ENCODE measurements at regions not wholly inside any gene's neighbourhood (a gene's known extent, or its start where the extent isn't known, plus 50 kb on each side); places are given as distances from the start of the nearest gene placed in this dataset.

DNA sequence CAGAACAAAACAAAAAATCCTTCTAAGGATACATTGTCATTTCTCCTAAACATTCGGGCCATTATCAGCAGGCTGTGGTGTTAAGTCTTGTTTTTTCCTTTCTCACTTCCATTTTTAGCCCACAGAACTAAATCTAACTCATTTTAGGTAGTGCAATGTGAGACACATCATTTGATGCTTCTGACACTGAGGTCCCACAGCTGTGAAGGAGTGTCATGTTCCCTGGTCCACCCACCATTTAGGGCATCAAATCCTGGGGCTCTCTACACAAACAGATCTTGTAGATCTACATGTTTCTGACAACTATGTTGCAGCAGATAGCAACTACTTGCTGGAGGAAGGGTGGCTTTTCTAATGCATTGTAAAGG is 232.5 kb upstream of the IGFBP3 start:
- TF ChIP-seq, protein P1, sequence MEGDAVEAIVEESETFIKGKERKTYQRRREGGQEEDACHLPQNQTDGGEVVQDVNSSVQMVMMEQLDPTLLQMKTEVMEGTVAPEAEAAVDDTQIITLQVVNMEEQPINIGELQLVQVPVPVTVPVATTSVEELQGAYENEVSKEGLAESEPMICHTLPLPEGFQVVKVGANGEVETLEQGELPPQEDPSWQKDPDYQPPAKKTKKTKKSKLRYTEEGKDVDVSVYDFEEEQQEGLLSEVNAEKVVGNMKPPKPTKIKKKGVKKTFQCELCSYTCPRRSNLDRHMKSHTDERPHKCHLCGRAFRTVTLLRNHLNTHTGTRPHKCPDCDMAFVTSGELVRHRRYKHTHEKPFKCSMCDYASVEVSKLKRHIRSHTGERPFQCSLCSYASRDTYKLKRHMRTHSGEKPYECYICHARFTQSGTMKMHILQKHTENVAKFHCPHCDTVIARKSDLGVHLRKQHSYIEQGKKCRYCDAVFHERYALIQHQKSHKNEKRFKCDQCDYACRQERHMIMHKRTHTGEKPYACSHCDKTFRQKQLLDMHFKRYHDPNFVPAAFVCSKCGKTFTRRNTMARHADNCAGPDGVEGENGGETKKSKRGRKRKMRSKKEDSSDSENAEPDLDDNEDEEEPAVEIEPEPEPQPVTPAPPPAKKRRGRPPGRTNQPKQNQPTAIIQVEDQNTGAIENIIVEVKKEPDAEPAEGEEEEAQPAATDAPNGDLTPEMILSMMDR (IDR thresholded peaks at IDR 0.05), result no peak
- TF ChIP-seq POLR2A (IDR thresholded peaks at IDR 0.05), result no peak

Data from heart left ventricle (tissue), 13 donors.